Activated naive CD8-positive, alpha-beta T cell treated with anti-CD3 and anti-CD28 coated beads, Interleukin-2, amount 10 ng/mL, durations not matched to agents 7 days and 5 days (primary cell): ENCODE measurements at regions not wholly inside any gene's neighbourhood (a gene's known extent, or its start where the extent isn't known, plus 50 kb on each side); places are given as distances from the start of the nearest gene placed in this dataset.
"Not testable (repeated sequence)": the region's sequence is repeated elsewhere in the genome, so short reads cannot be mapped to it uniquely, and the experiment has no call there.

Experiments used
- ATAC-seq: fragments of 150-1000 bp; cut with Tn5 transposase; one replicate; pipeline ENCODE4 v1.10.0; 2021; ENCODE audit warnings: low read depth, moderate library complexity
- POLR2A ChIA-PET: fragments of 350-600 bp; sonication (Branson Sonifier 250); formaldehyde crosslinking; loops from one replicate; lab custom pipeline; 2021; ENCODE audit warnings: antibody characterized with exemption; lab: Charles Lee
- DNase-seq: peaks from one replicate; pipeline ENCODE4 v3.0.0; 2021
- H3K27ac Mint-ChIP-seq: one replicate; pipeline ENCODE4 v1.8.0; 2022; ENCODE audit warnings: mild to moderate bottlenecking, mixed read lengths
- H3K27me3 Mint-ChIP-seq: one replicate; pipeline ENCODE4 v1.8.0; 2022; ENCODE audit warnings: mild to moderate bottlenecking, moderate library complexity, mixed read lengths
- H3K36me3 Mint-ChIP-seq: one replicate; pipeline ENCODE4 v1.8.0; 2021; ENCODE audit warnings: mild to moderate bottlenecking, mixed read lengths
- H3K4me1 Mint-ChIP-seq: one replicate; pipeline ENCODE4 v1.8.0; 2021; ENCODE audit warnings: mixed read lengths
- H3K4me3 Mint-ChIP-seq: one replicate; pipeline ENCODE4 v1.8.0; 2022; ENCODE audit warnings: mild to moderate bottlenecking, moderate library complexity, mixed read lengths
- H3K9me3 Mint-ChIP-seq: one replicate; pipeline ENCODE4 v1.8.0; 2021; ENCODE audit warnings: mixed read lengths

- DNase-seq, H3K27me3 Mint-ChIP-seq, ATAC-seq, H3K4me3 Mint-ChIP-seq, H3K9me3 Mint-ChIP-seq, H3K4me1 Mint-ChIP-seq, H3K27ac Mint-ChIP-seq, H3K36me3 Mint-ChIP-seq, POLR2A ChIA-PET: not testable (repeated sequence)
Measured at GRCh38 chr1:206297145-206298031, 94.0 kb downstream of the SRGAP2 start.

- H3K27ac Mint-ChIP-seq, POLR2A ChIA-PET, H3K36me3 Mint-ChIP-seq, DNase-seq, H3K4me1 Mint-ChIP-seq, ATAC-seq, H3K4me3 Mint-ChIP-seq, H3K27me3 Mint-ChIP-seq, H3K9me3 Mint-ChIP-seq: not testable (repeated sequence)
Measured at GRCh38 chr1:206298032-206298392, 94.7 kb downstream of the SRGAP2 start.

GRCh38 chr1:206299181-206299791, 95.9 kb downstream of the SRGAP2 start:
- ATAC-seq, H3K27me3 Mint-ChIP-seq, H3K27ac Mint-ChIP-seq, POLR2A ChIA-PET, H3K4me3 Mint-ChIP-seq, H3K9me3 Mint-ChIP-seq, DNase-seq, H3K36me3 Mint-ChIP-seq, H3K4me1 Mint-ChIP-seq: not testable (repeated sequence)

- ATAC-seq, H3K27ac Mint-ChIP-seq, DNase-seq, H3K36me3 Mint-ChIP-seq, H3K4me3 Mint-ChIP-seq, H3K27me3 Mint-ChIP-seq, POLR2A ChIA-PET, H3K4me1 Mint-ChIP-seq, H3K9me3 Mint-ChIP-seq: not testable (repeated sequence)
Measured at GRCh38 chr1:206299942-206300341, 96.6 kb downstream of the SRGAP2 start.

GRCh38 chr1:206302056-206302455, 98.7 kb downstream of the SRGAP2 start:
- H3K27me3 Mint-ChIP-seq, DNase-seq, H3K4me1 Mint-ChIP-seq, H3K27ac Mint-ChIP-seq, ATAC-seq, H3K9me3 Mint-ChIP-seq, H3K4me3 Mint-ChIP-seq, H3K36me3 Mint-ChIP-seq, POLR2A ChIA-PET: not testable (repeated sequence)

- H3K4me1 Mint-ChIP-seq, H3K27me3 Mint-ChIP-seq, H3K4me3 Mint-ChIP-seq, H3K9me3 Mint-ChIP-seq, H3K27ac Mint-ChIP-seq, H3K36me3 Mint-ChIP-seq, POLR2A ChIA-PET, ATAC-seq, DNase-seq: not testable (repeated sequence)
Measured at GRCh38 chr1:206307442-206307841, 104.1 kb downstream of the SRGAP2 start.

GRCh38 chr1:206310948-206311347, 107.6 kb downstream of the SRGAP2 start:
- H3K27ac Mint-ChIP-seq, H3K4me3 Mint-ChIP-seq, H3K9me3 Mint-ChIP-seq, POLR2A ChIA-PET, ATAC-seq, H3K27me3 Mint-ChIP-seq, H3K36me3 Mint-ChIP-seq, H3K4me1 Mint-ChIP-seq, DNase-seq: not testable (repeated sequence)

- H3K4me3 Mint-ChIP-seq, H3K4me1 Mint-ChIP-seq, ATAC-seq, H3K36me3 Mint-ChIP-seq, DNase-seq, H3K27ac Mint-ChIP-seq, POLR2A ChIA-PET, H3K9me3 Mint-ChIP-seq, H3K27me3 Mint-ChIP-seq: not testable (repeated sequence)
Measured at GRCh38 chr1:206311611-206312273, 108.4 kb downstream of the SRGAP2 start.

GRCh38 chr1:206312274-206312665, 108.9 kb downstream of the SRGAP2 start:
- H3K9me3 Mint-ChIP-seq, POLR2A ChIA-PET, H3K4me1 Mint-ChIP-seq, H3K27ac Mint-ChIP-seq, H3K36me3 Mint-ChIP-seq, ATAC-seq, H3K27me3 Mint-ChIP-seq, DNase-seq, H3K4me3 Mint-ChIP-seq: not testable (repeated sequence)

- POLR2A ChIA-PET, H3K4me3 Mint-ChIP-seq, H3K9me3 Mint-ChIP-seq, DNase-seq, ATAC-seq, H3K27ac Mint-ChIP-seq, H3K36me3 Mint-ChIP-seq, H3K4me1 Mint-ChIP-seq, H3K27me3 Mint-ChIP-seq: not testable (repeated sequence)
Measured at GRCh38 chr1:206314951-206315636, 111.8 kb downstream of the SRGAP2 start.

GRCh38 chr1:206316901-206317300, 113.6 kb downstream of the SRGAP2 start:
- DNase-seq, POLR2A ChIA-PET, H3K27ac Mint-ChIP-seq, H3K9me3 Mint-ChIP-seq, H3K4me1 Mint-ChIP-seq, H3K4me3 Mint-ChIP-seq, H3K27me3 Mint-ChIP-seq, ATAC-seq, H3K36me3 Mint-ChIP-seq: not testable (repeated sequence)

GRCh38 chr1:206317878-206318514, 114.7 kb downstream of the SRGAP2 start:
- H3K27me3 Mint-ChIP-seq, H3K27ac Mint-ChIP-seq, DNase-seq, POLR2A ChIA-PET, ATAC-seq, H3K4me3 Mint-ChIP-seq, H3K9me3 Mint-ChIP-seq, H3K4me1 Mint-ChIP-seq, H3K36me3 Mint-ChIP-seq: not testable (repeated sequence)

GRCh38 chr1:206320227-206320626, 116.9 kb downstream of the SRGAP2 start:
- POLR2A ChIA-PET, ATAC-seq, H3K4me3 Mint-ChIP-seq, H3K9me3 Mint-ChIP-seq, H3K36me3 Mint-ChIP-seq, H3K27me3 Mint-ChIP-seq, H3K4me1 Mint-ChIP-seq, DNase-seq, H3K27ac Mint-ChIP-seq: not testable (repeated sequence)
